Endodermal cell (in vitro differentiated cells): ENCODE measurements at regions not wholly inside any gene's neighbourhood (a gene's known extent, or its start where the extent isn't known, plus 50 kb on each side); places are given as distances from the start of the nearest gene placed in this dataset.

ENCODE experiments used
- DNase-seq: peaks from one replicate; pipeline ENCODE4 v3.0.0-alpha.2; 2017
- H3K27ac ChIP-seq: 2 replicates; pipeline ENCODE4 v1.5.1; 2013; ENCODE audit warnings: mild to moderate bottlenecking, low read depth, low read length, moderate library complexity
- H3K27me3 ChIP-seq: 2 replicates; pipeline ENCODE4 v1.6.1; 2013; ENCODE audit warnings: mild to moderate bottlenecking, low read length, moderate library complexity; ENCODE audit not compliant: insufficient read depth, control insufficient read depth, poor library complexity, severe bottlenecking
- H3K36me3 ChIP-seq: 2 replicates; pipeline ENCODE4 v1.7.0; 2013; ENCODE audit warnings: mild to moderate bottlenecking, low read length, moderate library complexity; ENCODE audit not compliant: control insufficient read depth, insufficient read depth
- H3K4me1 ChIP-seq: one replicate; pipeline ENCODE4 v1.7.0; 2013; ENCODE audit warnings: low read length; ENCODE audit not compliant: control insufficient read depth, insufficient read depth
- H3K4me3 ChIP-seq: 2 replicates; pipeline ENCODE4 v1.5.1; 2013; ENCODE audit warnings: mild to moderate bottlenecking, low read length, moderate library complexity
- H3K9ac ChIP-seq: 2 replicates; pipeline ENCODE4 v1.6.1; 2013; ENCODE audit warnings: mild to moderate bottlenecking, low read length, moderate library complexity; ENCODE audit not compliant: poor library complexity, severe bottlenecking; ENCODE audit errors: extremely low read depth
- H3K9me3 ChIP-seq: 2 replicates; pipeline ENCODE4 v1.6.1; 2013; ENCODE audit warnings: mild to moderate bottlenecking, low read length, moderate library complexity; ENCODE audit not compliant: control insufficient read depth
- H3K27ac Mint-ChIP-seq: 2 replicates; pipeline ENCODE4 v1.8.0; 2020; ENCODE audit warnings: mixed read lengths
- H3K27me3 Mint-ChIP-seq: 2 replicates; pipeline ENCODE4 v1.8.0; 2021; ENCODE audit warnings: mild to moderate bottlenecking, mixed read lengths; ENCODE audit not compliant: insufficient read depth
- H3K36me3 Mint-ChIP-seq: 2 replicates; pipeline ENCODE4 v1.8.0; 2020; ENCODE audit warnings: low read depth, mixed read lengths
- H3K4me1 Mint-ChIP-seq: 2 replicates; pipeline ENCODE4 v1.8.0; 2020; ENCODE audit warnings: mixed read lengths
- H3K4me3 Mint-ChIP-seq: 2 replicates; pipeline ENCODE4 v1.8.0; 2020; ENCODE audit warnings: mild to moderate bottlenecking, moderate library complexity, mixed read lengths
- H3K9me3 Mint-ChIP-seq: 2 replicates; pipeline ENCODE4 v1.8.0; 2020; ENCODE audit warnings: mild to moderate bottlenecking, mixed read lengths
- CTCF ChIP-seq: fragments of 200-600 bp; sonication (generic); conservative IDR thresholded peaks from 2 replicates; pipeline ENCODE4 v1.5.0; 2021; ENCODE audit warnings: antibody characterized with exemption, mild to moderate bottlenecking
- WGBS, 2 experiments: methylation state at CpG; one replicate each; pipeline versions ENCODE4 v1.1.5 to v1.1.7; 2013; ENCODE audit warnings: missing lambda C conversion rate in 2 of 2, mixed read lengths in 1 of 2; ENCODE audit not compliant: insufficient coverage in 1 of 2, insufficient read length in 1 of 2; 5-methylcytosine and 5-hydroxymethylcytosine counted together

GRCh38 chr1:102580806-102581205 lies 527.5 kb downstream of the COL11A1 start:
- no peak for DNase-seq
- no peak overlapping the region for H3K27ac Mint-ChIP-seq
- no peak for TF ChIP-seq CTCF

GRCh38 chr1:102578804-102579203 lies 529.5 kb downstream of the COL11A1 start:
- Histone ChIP-seq H3K27me3 (no peaks in the 10 kb centered on the region), H3K9me3 (no peaks in the 10 kb centered on the region), H3K4me1 (no peaks in the 10 kb centered on the region), H3K4me3 (no peak overlapping the region), H3K27ac (no peak overlapping the region), H3K9ac (no peak overlapping the region), H3K36me3 (no peaks in the 10 kb centered on the region)
- 65 to 79% methylated on average over 2 of the region's 2 CpGs for WGBS, 2 experiments
- no peak overlapping the region for H3K27ac Mint-ChIP-seq
- peaks cover 2% of the 10 kb centered on the region for H3K4me1 Mint-ChIP-seq
- no peak for TF ChIP-seq CTCF
- DNase-seq: no peak
- no peaks in the 10 kb centered on the region for H3K36me3 Mint-ChIP-seq
- no peaks in the 10 kb centered on the region for H3K27me3 Mint-ChIP-seq
- H3K9me3 Mint-ChIP-seq: no peaks in the 10 kb centered on the region
- no peak overlapping the region for H3K4me3 Mint-ChIP-seq

More at GRCh38 chr1:102580806-102581205, 527.5 kb downstream of the COL11A1 start:
- no peak overlapping the region for H3K27ac ChIP-seq
- Mint-ChIP-seq H3K4me3 (no peak overlapping the region), H3K4me1 (peaks cover 2% of the 10 kb centered on the region), H3K9me3 (no peaks in the 10 kb centered on the region), H3K27me3 (no peaks in the 10 kb centered on the region), H3K36me3 (no peaks in the 10 kb centered on the region)
- H3K27me3 ChIP-seq: no peaks in the 10 kb centered on the region
- H3K9ac ChIP-seq: no peak overlapping the region
- no peaks in the 10 kb centered on the region for H3K36me3 ChIP-seq
- 96 to 100% methylated on average over 4 of the region's 4 CpGs for WGBS, 2 experiments
- H3K4me1 ChIP-seq: no peaks in the 10 kb centered on the region
- no peak overlapping the region for H3K4me3 ChIP-seq
- no peaks in the 10 kb centered on the region for H3K9me3 ChIP-seq

GRCh38 chr1:102572637-102573036 lies 535.7 kb downstream of the COL11A1 start:
- Mint-ChIP-seq H3K27ac (no peak overlapping the region), H3K9me3 (no peaks in the 10 kb centered on the region), H3K36me3 (no peaks in the 10 kb centered on the region), H3K27me3 (no peaks in the 10 kb centered on the region), H3K4me3 (no peak overlapping the region), H3K4me1 (peaks cover 2% of the 10 kb centered on the region)
- H3K9me3 ChIP-seq: no peaks in the 10 kb centered on the region
- H3K9ac ChIP-seq: no peak overlapping the region
- no peaks in the 10 kb centered on the region for H3K27me3 ChIP-seq
- H3K4me1 ChIP-seq: no peaks in the 10 kb centered on the region
- TF ChIP-seq CTCF: no peak
- H3K4me3 ChIP-seq: no peak overlapping the region
- DNase-seq: no peak
- WGBS, 2 experiments: 85% methylated on average over 1 of the region's 1 CpG; no CpG with 5 or more reads in 1 of the 2 experiments
- H3K27ac ChIP-seq: no peak overlapping the region
- H3K36me3 ChIP-seq: no peaks in the 10 kb centered on the region
